ENCODE measurements at regions not wholly inside any gene's neighbourhood (a gene's known extent, or its start where the extent isn't known, plus 50 kb on each side); places are given as distances from the start of the nearest gene placed in this dataset.

DNA sequence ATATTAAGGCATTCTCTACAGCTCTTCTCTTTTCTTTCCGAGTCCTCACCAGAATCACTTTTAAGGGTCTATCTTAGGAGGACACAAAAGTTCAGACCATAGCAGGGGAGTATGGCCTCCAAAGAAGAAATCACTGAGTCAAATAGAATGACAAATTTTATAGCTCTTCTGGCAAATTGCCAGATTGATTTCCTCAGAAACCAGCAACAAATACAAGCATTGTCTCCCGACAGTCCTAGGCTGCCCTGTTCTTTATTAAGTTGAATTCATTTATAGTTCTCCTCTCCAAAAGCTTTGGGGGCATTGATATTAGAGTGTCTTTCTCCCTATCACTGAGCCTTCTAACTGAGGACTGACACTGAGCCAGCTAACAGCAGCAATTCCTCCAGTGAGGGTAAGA, 156.4 kb upstream of the FRMD6 start:
- peaks cover 26% of the 10 kb centered on the region; the same call in 2 of the 3 replicates for H3K9me3 Mint-ChIP-seq
- H3K27ac Mint-ChIP-seq, result no peak overlapping the region
- H3K27me3 Mint-ChIP-seq (ENCODE audit: insufficient read depth, low read depth, poor library complexity), result no peaks in the 10 kb centered on the region
- Histone ChIP-seq H3K27ac (ENCODE audit: low read depth) (no peak overlapping the region), H3F3A (replicated peaks; ENCODE audit: low read depth) (no peaks in the 10 kb centered on the region), H4K20me1 (replicated peaks; ENCODE audit: insufficient read depth) (no peaks in the 10 kb centered on the region), H3K4me1 (ENCODE audit: insufficient read depth) (no peaks in the 10 kb centered on the region), H3K4me2 (no peak overlapping the region), H3K9me2 (ENCODE audit: insufficient read depth) (peaks cover 18% of the 10 kb centered on the region), H3K4me3 (no peak overlapping the region), H3K36me3 (ENCODE audit: insufficient read depth) (no peaks in the 10 kb centered on the region), H3K27me3 (ENCODE audit: insufficient read depth) (no peaks in the 10 kb centered on the region), H3K79me2 (replicated peaks; ENCODE audit: insufficient read depth) (no peaks in the 10 kb centered on the region), H2AFZ (no peak overlapping the region)
- no peak for TF ChIP-seq CREB1 (CRISPR knock-in tag; IDR thresholded peaks at IDR 0.05; ENCODE audit: low read depth)
- TF ChIP-seq JUNB (IDR thresholded peaks at IDR 0.05; ENCODE audit: unreplicated experiment), result no peak
- no peak for TF ChIP-seq POLR2AphosphoS5 (IDR thresholded peaks at IDR 0.05; ENCODE audit: low read depth)
- TF ChIP-seq, protein P1, sequence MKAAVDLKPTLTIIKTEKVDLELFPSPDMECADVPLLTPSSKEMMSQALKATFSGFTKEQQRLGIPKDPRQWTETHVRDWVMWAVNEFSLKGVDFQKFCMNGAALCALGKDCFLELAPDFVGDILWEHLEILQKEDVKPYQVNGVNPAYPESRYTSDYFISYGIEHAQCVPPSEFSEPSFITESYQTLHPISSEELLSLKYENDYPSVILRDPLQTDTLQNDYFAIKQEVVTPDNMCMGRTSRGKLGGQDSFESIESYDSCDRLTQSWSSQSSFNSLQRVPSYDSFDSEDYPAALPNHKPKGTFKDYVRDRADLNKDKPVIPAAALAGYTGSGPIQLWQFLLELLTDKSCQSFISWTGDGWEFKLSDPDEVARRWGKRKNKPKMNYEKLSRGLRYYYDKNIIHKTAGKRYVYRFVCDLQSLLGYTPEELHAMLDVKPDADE (IDR thresholded peaks at IDR 0.05), result no peak
- ATAC-seq, result no peak
- H3K4me1 Mint-ChIP-seq, result no peaks in the 10 kb centered on the region
- H3K36me3 Mint-ChIP-seq (ENCODE audit: low read depth), result peaks cover 3% of the 10 kb centered on the region; the same call in 1 of the 3 replicates
- no peak for DNase-seq (ENCODE audit: low spot score)
- no peak overlapping the region for H3K4me3 Mint-ChIP-seq

DNA sequence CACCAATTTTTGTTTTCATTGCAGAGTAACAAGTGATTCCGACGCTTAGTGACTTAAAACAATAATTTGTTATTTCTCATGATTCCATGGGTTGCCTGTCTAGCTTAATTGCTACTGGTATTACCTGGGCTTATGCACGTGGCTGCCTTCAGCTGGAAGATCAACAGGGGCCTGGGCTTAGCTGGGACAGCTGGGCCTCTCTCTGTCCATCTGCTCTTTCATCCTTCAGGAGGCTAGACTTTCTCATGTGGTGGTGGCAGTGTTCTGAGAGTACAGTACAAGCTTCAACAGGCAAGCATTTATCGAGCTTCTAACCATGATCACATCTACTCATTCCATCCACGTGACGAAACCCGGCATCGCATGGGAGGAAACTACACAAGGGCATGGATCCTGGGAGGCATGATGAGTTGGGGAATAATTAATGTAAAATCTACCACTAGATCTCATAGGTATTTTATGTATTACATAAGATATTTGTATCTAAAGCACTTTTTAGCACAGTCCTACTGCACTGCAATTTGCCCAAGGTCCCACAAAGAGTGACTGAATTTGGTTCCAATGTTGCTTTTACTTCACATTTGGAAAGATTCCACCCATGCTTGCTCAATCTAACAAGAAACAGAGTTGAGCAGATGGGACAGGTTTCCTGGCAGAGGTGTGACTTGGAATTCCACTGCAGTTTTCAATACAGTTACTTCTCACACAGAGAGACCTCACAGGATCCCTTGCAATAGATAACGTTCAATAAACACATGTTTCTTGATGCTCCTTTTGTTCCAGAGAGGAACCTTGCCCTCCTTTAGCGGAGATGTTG, 153.1 kb upstream of the FRMD6 start:
- peaks cover 13% of the 10 kb centered on the region; the same call in 1 of the 2 replicates for H3K9me2 ChIP-seq (ENCODE audit: insufficient read depth)
- no peaks in the 10 kb centered on the region for H4K20me1 ChIP-seq (replicated peaks; ENCODE audit: insufficient read depth)
- DNase-seq (ENCODE audit: low spot score) (no peak), ATAC-seq (no peak)
- Mint-ChIP-seq H3K4me1 (no peaks in the 10 kb centered on the region), H3K36me3 (ENCODE audit: low read depth) (peaks cover 3% of the 10 kb centered on the region; the same call in 1 of the 3 replicates), H3K27ac (no peak overlapping the region), H3K9me3 (peaks cover 38% of the 10 kb centered on the region; the same call in 2 of the 3 replicates), H3K27me3 (ENCODE audit: insufficient read depth, low read depth, poor library complexity) (no peaks in the 10 kb centered on the region), H3K4me3 (no peak overlapping the region)
- no peaks in the 10 kb centered on the region for H3K79me2 ChIP-seq (replicated peaks; ENCODE audit: insufficient read depth)
- H3K27me3 ChIP-seq (ENCODE audit: insufficient read depth), result no peaks in the 10 kb centered on the region
- H3K4me1 ChIP-seq (ENCODE audit: insufficient read depth), result no peaks in the 10 kb centered on the region
- no peak overlapping the region for H3K4me3 ChIP-seq
- H3K36me3 ChIP-seq (ENCODE audit: insufficient read depth), result no peaks in the 10 kb centered on the region
- no peak overlapping the region for H3K27ac ChIP-seq (ENCODE audit: low read depth)
- no peak overlapping the region for H2AFZ ChIP-seq
- H3F3A ChIP-seq (replicated peaks; ENCODE audit: low read depth), result no peaks in the 10 kb centered on the region
- no peak overlapping the region for H3K4me2 ChIP-seq
- TF ChIP-seq STAT1 (IDR thresholded peaks at IDR 0.05; ENCODE audit: unreplicated experiment), result no peak
- TF ChIP-seq, protein P1 (IDR thresholded peaks at IDR 0.05), result no peak
- TF ChIP-seq, protein P2, sequence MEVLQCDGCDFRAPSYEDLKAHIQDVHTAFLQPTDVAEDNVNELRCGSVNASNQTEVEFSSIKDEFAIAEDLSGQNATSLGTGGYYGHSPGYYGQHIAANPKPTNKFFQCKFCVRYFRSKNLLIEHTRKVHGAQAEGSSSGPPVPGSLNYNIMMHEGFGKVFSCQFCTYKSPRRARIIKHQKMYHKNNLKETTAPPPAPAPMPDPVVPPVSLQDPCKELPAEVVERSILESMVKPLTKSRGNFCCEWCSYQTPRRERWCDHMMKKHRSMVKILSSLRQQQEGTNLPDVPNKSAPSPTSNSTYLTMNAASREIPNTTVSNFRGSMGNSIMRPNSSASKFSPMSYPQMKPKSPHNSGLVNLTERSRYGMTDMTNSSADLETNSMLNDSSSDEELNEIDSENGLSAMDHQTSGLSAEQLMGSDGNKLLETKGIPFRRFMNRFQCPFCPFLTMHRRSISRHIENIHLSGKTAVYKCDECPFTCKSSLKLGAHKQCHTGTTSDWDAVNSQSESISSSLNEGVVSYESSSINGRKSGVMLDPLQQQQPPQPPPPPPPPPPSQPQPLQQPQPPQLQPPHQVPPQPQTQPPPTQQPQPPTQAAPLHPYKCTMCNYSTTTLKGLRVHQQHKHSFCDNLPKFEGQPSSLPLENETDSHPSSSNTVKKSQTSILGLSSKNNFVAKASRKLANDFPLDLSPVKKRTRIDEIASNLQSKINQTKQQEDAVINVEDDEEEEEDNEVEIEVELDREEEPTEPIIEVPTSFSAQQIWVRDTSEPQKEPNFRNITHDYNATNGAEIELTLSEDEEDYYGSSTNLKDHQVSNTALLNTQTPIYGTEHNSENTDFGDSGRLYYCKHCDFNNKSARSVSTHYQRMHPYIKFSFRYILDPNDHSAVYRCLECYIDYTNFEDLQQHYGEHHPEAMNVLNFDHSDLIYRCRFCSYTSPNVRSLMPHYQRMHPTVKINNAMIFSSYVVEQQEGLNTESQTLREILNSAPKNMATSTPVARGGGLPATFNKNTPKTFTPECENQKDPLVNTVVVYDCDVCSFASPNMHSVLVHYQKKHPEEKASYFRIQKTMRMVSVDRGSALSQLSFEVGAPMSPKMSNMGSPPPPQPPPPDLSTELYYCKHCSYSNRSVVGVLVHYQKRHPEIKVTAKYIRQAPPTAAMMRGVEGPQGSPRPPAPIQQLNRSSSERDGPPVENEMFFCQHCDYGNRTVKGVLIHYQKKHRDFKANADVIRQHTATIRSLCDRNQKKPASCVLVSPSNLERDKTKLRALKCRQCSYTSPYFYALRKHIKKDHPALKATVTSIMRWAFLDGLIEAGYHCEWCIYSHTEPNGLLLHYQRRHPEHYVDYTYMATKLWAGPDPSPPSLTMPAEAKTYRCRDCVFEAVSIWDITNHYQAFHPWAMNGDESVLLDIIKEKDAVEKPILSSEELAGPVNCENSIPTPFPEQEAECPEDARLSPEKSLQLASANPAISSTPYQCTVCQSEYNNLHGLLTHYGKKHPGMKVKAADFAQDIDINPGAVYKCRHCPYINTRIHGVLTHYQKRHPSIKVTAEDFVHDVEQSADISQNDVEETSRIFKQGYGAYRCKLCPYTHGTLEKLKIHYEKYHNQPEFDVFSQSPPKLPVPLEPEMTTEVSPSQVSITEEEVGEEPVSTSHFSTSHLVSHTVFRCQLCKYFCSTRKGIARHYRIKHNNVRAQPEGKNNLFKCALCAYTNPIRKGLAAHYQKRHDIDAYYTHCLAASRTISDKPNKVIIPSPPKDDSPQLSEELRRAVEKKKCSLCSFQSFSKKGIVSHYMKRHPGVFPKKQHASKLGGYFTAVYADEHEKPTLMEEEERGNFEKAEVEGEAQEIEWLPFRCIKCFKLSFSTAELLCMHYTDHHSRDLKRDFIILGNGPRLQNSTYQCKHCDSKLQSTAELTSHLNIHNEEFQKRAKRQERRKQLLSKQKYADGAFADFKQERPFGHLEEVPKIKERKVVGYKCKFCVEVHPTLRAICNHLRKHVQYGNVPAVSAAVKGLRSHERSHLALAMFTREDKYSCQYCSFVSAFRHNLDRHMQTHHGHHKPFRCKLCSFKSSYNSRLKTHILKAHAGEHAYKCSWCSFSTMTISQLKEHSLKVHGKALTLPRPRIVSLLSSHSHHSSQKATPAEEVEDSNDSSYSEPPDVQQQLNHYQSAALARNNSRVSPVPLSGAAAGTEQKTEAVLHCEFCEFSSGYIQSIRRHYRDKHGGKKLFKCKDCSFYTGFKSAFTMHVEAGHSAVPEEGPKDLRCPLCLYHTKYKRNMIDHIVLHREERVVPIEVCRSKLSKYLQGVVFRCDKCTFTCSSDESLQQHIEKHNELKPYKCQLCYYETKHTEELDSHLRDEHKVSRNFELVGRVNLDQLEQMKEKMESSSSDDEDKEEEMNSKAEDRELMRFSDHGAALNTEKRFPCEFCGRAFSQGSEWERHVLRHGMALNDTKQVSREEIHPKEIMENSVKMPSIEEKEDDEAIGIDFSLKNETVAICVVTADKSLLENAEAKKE (CRISPR knock-in tag; IDR thresholded peaks at IDR 0.05), result no peak
- TF ChIP-seq EZH2phosphoT487 (IDR thresholded peaks at IDR 0.05; ENCODE audit: unreplicated experiment), result no peak
- TF ChIP-seq ZNF114 (CRISPR knock-in tag; IDR thresholded peaks at IDR 0.05), result no peak
- no peak for TF ChIP-seq EZH2 (IDR thresholded peaks at IDR 0.05; ENCODE audit: low read depth, unreplicated experiment)
- no peak for TF ChIP-seq ZNF331 (CRISPR knock-in tag; IDR thresholded peaks at IDR 0.05; ENCODE audit: low read depth)
- no peak for TF ChIP-seq JUNB (IDR thresholded peaks at IDR 0.05; ENCODE audit: unreplicated experiment)
